CD4-positive, alpha-beta T cell treated with Interleukin-15 for 1 hour (primary cell): ENCODE measurements at regions not wholly inside any gene's neighbourhood (a gene's known extent, or its start where the extent isn't known, plus 50 kb on each side); places are given as distances from the start of the nearest gene placed in this dataset.

Experiments used
- DNase-seq: peaks from one replicate; pipeline ENCODE4 v3.0.0-alpha.2; 2020

DNA sequence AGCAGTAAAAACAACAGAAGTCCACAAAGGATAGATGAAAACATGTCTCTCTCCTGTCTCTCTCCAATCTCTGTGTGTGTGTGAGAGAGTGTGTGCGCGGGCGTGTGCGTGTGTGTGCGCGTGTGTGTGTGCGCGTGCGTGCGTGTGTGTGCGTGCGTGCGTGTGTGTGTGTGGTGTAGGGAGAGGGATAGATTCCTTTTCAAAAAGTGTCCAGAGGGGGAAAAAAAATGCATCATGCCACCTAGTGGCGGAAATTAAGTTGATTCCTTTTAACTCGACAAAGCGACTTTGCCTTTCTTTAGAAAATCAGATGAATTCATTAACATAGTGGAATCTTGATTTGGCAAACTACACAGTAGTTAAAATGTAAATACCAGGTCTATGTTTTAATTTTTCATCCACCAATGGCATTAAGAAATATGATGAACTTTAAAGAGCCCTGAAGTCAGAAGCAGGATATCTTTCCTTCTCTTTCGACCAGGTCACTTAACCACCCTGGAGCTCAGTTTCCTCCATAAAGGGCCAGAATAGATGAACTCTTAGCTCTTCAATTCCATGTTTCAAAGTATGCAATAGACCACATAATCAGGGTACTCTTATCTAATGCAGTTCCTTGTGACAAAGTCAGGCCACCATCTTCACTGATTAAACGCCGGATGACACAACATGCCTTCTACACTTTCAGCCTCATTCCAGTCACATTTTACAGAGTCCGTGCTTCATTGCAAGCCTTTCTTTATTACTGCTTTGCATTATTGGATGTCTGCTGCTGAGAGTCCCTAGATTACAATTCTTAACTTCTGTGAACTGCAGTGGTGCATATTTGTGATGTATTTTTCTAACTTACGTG lies 162.8 kb downstream of the FBXO8 start:
- peak; percentile 21 for DNase-seq

DNA sequence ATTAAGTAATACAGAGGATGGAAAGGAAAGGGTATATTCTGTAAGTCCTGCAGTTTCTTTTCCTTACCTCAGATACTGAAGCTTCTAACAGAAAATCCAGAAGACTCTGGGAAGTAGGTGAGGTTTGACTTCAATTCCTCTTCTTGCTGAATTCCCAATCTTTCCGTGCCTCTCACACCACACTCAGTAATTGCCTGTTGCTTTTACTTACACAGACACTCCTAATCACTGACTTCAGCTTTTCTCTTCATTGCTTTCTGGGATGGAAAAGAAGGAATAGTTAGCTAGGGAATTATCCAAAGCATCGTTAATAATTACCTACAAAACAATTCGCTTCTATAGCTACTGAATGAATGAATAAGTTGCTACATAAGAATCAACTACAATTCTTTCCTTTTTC lies 163.6 kb downstream of the FBXO8 start:
- no peak for DNase-seq

DNA sequence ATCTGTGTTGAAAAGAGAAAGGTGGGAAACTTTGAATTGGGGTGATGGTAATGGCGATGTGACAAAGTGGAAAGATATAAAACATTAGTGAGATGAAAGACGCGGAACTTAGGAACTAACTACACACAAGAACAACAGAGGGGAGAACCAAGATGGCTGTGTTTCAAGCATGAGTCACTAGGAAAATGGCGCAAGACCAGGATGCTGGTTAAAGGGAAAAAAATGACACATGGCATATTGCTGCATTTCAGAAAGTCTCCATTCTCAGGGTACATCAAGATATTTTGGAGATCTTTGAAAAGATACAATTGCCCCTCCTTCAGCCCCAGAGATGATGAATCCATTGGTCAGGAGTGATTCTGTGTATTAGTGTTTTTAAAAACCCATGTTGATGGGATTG lies 164.4 kb downstream of the FBXO8 start:
- no peak for DNase-seq

DNA sequence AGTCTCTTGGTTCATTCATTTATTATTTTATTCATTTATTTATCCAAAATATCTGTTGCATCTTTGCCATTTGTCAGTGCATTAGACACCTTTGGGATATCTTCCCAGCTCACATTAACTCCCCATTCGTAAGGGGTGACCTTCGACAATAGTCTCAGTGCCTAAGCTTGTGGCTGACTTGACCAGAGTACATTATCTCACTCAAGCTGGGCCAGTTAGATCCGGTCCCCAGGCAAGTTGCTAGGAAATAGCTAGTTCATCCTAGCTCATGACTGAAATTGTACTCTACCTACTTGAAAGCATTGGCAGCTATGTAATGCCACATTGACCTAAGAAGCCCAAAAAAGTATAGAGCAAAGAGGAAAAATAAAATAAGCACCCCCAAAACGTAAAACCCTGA lies 165.3 kb downstream of the FBXO8 start:
- DNase-seq = no peak

DNA sequence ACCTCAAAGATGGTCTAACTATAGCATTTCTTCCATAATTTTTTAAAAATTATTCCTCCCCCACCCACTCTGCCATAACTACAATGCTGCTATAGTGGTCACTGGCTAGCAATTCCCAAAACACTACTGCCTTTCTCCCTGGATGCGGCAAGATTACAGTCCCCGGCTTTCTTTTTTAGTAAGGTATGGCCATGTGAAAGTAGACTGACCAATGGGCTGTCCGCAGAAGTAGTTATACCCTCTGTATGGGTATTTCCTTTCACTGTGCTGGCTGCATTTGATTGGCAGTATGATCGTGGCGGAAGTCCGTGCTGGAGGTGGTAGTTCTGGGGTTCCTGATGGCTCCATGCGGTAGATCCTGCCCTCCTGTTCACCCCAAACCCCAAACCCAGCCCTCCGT lies 166.0 kb downstream of the FBXO8 start:
- DNase-seq = no peak

DNA sequence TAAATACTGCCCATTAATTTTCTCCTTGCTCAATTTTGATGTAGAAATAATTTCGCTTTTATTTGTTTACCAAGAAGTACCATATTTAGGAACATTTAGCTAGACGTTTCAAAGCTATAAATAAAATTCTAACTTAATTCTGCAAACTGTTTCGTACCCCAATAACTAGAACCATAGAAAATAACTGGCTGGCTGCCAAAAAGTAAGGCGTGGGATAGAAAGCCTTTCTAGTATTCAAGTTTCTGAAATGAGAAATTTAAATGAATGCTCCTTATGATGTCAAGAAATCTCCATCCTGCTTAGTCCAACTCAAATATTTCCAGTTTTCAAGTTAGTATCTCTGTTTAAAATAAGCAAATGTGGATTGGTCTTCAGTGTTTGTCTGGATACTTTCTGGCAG lies 167.4 kb downstream of the FBXO8 start:
- DNase-seq = no peak

DNA sequence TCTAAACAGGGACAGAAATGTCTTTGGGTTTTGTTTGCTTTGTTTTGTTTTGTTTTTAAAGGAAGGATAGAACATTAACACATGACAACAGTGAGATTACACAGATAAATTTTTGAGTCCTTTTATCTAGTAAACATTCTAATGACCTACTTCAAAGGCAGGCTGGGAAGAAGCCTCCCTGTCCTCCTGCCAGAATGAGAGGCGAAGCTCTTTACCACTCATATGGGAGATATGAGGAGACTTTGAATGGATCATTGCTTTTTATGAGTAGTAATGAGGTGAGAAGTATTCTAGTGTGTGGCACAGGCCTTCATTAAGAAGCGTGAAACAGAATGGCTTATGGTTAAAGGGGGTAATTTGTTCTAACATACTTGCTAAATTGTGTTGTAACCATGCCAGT lies 172.0 kb downstream of the FBXO8 start:
- DNase-seq = no peak

DNA sequence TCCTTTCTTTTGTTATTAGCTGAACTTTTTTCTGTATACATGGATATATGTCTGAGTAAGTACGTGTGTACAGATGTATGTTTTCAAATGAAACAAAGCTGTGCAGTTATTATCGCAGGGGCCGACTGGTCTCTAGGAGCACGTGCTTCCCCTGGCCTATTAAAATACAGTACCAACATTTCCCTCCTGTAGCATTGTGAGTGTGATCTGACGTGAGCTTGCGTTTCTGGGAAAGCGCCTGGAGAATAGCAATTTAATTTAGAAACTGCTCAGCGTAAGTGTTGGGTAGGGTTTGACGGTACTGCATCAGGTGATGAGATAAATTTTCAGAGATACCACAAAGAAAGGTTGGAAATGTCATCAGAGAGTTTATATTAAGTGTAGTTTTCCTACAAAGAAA lies 173.3 kb downstream of the FBXO8 start:
- DNase-seq = no peak

DNA sequence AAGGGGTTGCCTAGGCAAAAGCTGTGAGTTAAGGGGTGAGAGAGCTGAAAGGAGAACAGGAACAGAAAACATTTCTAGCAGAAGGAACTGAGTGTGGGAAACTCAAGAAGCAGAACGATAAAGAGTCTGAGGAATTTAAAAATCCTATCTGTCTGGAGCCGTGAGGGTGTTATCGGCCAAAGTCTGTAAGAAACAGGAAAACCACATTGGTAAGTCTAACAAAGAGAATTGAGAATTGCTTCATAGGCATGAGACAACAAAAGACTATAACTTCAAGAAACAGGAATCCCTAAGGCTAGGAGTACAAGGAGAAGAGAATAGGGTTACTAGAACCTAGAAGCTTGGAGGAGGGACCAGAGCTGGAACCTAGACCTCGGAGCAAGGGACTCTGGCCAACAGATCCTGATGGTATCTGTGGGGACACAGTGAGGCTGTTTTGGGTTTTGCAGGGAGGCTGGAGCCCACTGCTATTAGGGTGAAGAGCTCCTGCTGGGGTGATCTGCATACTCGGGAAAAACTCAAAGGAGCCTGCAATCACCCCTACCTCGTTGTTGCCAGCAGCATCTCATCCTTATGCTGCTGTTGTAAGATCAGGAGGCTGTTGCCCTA lies 175.6 kb downstream of the FBXO8 start:
- DNase-seq = no peak

DNA sequence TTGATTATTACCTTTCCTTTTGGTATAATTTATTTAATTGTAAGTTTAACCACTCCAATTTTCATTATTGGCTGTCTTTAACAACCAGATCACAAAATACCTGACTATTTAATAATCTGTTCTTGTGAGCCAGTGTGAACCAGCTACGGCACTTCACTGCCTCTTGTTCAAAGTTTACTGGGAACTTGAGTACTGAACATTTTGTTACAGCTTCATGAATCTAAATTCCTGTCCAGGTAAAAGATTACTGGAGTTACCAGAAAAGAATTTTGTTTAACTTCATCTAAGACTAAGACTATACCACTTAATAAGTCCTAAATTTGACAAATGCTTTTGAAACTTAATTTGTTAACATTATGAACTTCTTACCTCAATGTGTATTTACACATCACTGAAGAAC lies 178.3 kb downstream of the FBXO8 start:
- no peak for DNase-seq

DNA sequence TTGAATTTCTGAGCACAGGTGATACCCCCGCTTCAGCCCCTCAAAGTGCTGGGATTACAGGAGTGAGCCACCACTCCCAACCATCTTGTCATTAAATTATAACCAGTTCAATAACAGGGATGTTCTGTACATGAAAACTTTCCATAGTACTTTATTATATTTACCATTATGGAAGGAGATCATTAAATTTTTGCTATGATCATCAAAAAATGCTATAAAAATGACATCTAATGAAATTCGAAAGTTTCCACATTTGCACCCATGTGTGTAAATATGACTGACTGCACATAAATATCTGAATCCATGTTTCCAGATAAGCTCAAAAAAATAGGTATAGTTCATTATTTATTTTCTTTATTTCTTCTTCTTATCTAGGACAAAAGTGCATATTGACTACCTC lies 182.6 kb downstream of the FBXO8 start:
- no peak for DNase-seq

DNA sequence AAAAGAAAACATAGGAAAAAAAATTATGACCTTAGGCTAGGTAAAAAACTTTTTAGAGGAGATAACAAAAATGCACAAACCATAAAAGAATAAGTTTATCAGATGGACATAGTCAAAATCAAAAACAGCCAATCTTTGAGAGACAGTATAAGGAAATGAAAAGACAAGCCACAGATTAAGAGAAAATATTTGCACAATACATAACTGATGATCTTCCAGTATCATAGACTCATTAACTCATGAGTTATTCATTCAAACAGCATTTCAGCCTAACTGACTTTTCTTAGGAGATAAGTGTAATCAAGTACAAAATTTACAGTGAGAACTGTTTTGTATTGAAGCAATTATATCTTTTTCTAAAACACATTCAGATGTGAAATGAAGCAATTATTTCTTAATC lies 183.8 kb downstream of the FBXO8 start:
- no peak for DNase-seq

DNA sequence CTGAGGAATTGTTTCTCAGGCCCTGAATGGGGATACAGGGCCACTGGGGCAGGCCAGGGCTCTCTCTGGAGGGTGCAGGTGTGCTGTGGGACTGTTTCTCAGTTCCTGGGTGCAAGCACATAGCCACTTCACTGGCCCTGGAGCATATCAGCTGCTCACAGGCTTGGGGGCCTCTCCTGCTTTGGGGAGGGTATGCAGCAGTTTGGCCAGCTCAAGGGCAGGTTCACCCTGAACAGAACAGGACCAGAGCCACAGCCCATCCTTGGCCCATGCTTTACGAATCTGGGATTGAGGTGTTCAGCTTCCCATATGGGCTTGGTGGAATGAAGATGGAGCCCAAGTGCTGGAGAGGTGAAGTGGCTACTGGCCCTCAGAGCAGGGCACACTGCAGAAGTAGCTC lies 186.5 kb downstream of the FBXO8 start:
- no peak for DNase-seq

DNA sequence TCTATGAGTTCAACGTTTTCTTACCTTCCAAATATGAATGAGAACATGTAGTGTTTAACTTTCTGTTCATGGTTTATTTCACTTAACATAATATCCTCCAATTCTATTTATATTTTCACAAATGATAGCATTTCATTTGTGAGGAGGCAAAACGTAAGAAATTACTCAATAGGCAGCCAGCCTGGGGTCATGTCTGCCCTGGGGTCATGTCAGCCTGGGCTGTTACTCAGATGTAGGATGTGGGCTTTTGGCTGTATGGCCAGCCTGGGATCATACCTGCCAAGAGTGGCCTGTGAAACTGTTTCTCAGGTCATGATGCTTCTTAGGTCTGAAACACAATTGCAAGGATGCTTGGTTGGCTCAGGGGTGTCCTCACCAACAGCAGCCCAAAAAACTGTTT lies 187.0 kb downstream of the FBXO8 start:
- DNase-seq = no peak

DNA sequence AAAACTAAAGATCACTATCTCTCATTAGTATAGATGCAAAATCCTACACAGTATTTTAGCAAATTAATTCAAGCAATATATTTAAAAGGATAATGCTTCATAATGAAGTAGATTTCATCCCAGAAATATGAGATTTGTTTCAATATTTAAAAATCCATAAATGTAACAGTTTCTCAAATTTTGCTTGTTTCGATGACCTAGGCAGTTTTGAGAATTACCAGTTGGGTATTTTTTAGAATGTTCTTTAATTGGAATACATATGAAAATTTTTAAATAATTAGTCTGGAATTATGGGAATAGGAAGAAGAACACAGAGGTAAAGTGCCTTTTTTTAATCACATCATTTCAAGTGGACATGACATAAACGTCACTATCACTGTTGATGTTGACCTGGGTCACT lies 192.3 kb downstream of the FBXO8 start:
- no peak for DNase-seq

DNA sequence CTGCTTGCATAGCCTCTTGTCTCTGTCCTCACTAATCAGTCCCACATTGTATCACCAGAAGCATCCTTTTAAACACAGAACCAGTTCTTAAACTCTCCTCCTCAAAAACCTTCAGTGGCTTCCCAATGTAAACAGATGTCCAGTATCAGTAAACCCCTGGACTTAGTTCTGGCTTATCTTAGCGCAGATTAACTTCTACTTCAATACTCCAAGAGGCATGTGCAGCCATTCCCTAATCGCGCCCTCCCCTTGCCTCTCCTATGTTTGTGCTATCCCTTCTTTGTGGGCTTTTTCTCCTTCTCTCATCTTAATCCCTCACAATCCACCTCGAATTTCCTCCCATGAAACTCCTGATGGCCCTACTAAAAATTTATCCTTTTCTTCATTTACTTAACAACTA lies 193.8 kb downstream of the FBXO8 start:
- no peak for DNase-seq

DNA sequence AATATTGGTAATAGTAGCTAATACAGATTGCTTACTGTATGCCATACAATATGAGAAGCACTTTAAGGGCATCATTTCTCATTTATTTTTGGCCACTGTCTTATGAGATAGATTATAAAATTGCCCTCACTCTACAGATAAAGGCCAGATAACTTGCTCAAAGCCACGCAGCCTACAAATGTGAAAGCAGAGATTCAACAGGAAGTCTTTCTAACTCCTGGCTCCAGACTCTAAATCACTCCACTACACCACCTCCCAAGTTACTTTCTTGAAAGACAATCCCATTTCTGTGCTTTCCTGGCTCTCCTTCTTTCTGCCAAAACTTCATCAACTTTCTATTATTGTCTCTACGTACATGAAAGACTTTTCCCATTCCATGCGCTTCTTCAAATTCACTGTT lies 194.7 kb downstream of the FBXO8 start:
- no peak for DNase-seq

DNA sequence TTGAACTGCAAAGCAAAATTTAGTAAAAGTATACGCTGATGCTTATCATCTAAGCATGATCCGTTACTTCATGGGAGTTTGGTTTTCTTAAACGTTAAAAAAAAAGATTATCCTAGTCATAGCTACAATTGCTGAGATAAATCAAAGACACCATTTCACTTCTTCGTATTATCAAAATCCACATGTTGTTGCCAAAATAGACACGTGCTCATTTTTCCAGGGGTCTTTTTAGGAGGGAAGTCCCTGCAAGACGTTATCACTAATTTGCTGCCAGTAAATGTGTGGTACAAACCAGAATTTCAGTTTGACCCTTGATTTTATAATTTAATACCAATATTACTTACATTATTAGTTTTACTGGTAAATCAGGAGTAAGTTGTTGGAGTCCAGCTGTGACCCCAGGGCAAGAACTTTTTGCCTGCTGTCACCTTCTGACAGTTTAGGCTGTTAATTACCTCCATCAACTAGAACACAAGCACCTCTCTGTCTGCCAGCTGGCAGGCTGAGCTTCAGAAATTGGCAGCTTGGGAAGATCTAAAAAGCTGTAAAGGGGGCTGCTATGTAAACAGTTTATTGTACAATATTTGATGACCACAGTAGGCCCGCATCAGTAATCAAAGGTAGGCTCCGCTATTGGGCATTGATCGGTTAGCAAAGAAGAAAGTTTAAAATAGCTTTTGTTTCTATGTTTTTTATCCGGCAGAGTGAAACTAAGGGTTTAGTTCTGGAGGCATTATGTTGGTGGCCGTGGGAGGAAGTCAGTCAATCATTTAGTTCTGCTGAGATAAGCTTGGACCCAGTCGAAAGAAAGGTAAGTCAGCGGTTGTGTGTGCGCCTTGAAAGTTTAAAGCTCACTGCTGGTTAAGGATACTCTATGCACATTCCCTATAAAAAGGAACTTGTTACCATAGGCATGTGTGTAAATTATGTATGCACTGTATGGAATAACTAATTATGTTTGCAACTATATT lies 196.4 kb downstream of the FBXO8 start:
- DNase-seq = no peak

DNA sequence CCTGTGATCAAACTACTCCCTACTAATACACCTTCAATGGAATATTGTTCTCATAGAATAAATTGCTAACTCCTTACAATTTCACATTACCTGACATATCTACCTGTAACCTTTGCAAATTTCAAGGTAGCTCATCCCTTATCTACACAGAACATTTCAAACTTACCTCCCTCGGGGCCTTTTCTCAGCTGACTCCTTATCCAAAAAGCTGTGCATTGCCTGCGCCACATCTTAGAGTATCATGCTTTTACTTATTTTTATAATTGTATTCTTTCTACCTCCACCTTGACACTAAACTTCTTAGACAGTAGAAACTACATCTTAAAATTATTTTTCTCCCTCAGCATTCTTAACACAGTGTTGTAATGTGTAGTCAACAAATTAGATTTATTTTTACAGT lies 198.5 kb downstream of the FBXO8 start:
- DNase-seq = no peak

DNA sequence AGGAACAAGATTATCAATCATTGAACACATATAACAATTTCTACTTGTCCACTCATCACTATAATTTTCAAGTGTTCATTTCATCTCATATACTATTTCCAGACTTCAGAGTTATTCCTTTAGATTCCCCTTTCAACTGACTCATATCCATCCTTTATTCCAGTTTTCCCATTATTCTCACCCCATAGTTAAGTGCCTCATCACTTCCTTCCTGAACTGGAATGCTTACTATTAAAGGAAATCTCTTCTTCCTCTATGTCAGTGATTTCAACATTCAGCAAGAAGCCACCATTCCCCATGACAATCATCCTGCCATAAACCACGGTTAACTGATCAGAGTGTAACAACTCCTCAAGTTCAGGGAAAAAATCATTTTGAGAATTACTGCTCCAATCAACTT lies 198.9 kb downstream of the FBXO8 start:
- no peak for DNase-seq

DNA sequence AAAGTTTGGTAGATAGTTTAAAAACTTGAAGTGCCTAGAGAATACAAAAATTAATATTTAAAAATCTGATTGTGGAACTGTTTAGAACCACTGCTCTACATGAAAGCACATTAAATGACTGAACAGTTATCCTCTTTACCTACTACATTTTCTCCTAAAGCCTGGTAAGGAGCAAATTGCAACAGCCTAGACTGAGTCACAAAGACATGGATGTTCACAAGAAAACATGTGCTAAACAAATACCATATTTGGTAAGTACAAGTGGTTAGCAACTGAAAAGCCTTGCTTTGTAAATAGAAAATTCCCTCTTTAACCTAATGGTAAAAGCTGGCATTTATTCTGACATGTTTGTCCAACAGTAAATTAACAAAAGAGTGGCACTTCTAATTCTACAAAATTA lies 203.1 kb downstream of the FBXO8 start:
- DNase-seq = no peak

DNA sequence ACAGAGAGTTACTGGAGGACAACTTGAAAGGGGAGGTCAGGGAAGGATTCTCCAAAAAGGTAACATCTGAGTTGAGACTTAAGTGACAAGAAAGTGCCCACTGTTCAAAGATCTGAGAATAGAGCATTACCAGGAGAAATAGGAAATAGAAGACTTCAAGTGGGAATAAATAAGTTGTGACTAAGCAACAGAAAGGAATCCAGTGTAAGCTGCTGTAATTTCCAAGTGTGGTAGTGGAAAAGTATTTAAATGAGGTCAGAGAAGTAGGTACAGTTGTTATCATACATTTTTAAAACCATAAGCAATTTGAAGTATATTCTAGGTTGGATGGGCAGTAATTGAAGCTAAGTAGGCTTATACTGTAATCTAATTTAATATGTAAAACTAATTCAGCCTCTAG lies 211.9 kb downstream of the FBXO8 start:
- no peak for DNase-seq

DNA sequence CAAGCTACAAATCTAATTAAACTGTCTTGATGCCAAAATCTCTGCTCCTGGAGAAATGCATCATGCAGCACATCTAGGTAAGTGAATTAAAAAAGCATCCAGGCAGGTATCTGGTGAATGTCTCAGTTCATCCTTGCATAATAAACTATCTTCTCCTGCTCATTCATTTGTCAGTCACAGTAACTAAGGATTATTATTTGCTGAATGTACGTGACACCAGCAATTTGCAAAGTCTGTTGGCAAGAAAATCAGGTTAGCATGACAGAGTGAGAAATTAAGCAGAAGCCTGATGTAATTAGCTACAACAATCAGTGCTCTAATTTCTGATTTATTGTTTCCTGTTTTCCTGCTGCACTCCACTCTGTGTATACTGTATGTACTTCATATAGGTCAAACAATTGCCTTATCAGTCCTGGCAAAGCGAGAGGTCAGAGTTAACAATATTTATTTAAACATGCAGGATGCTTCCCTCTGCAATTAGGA lies 213.6 kb downstream of the FBXO8 start:
- DNase-seq = no peak
